ENCODE measurements at regions not wholly inside any gene's neighbourhood (a gene's known extent, or its start where the extent isn't known, plus 50 kb on each side); places are given as distances from the start of the nearest gene placed in this dataset.

DNA sequence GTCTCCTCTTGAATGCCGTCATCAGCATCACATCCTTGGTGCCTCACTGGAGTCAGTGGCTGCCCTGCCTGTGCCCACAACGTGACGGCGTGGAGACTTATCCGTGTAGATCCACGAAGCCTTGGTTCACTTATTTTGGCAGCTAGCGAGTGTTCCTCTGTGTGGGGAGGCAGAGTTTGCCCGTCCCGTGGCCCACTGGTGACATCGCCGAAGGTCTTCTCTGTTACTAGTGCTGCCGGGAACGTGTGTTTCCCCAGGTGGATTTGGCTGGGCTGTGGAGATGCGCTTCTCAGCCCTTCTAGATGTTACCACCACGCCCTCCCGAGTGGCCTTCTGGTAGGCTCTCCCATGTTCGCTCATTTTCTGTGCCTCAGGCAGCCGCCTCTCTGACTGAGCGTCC is 169.6 kb downstream of the SEC14L1 start:
- peak; percentile 5 for DNase-seq
- Histone ChIP-seq H3K36me3 (ENCODE audit: control insufficient read depth, insufficient read depth, low read length) (no peaks in the 10 kb centered on the region), H3K27ac (ENCODE audit: low read length) (no peak overlapping the region), H3K4me1 (ENCODE audit: control insufficient read depth, insufficient read depth, low read length) (peaks cover 32% of the 10 kb centered on the region), H3K27me3 (ENCODE audit: control insufficient read depth, insufficient read depth, low read length) (no peaks in the 10 kb centered on the region), H3K9me3 (replicated peaks; ENCODE audit: control insufficient read depth, low read depth, low read length) (no peaks in the 10 kb centered on the region), H3K4me3 (ENCODE audit: low read length) (no peak overlapping the region)
- 83% methylated on average over 14 of the region's 19 CpGs for WGBS (ENCODE audit: insufficient coverage)

DNA sequence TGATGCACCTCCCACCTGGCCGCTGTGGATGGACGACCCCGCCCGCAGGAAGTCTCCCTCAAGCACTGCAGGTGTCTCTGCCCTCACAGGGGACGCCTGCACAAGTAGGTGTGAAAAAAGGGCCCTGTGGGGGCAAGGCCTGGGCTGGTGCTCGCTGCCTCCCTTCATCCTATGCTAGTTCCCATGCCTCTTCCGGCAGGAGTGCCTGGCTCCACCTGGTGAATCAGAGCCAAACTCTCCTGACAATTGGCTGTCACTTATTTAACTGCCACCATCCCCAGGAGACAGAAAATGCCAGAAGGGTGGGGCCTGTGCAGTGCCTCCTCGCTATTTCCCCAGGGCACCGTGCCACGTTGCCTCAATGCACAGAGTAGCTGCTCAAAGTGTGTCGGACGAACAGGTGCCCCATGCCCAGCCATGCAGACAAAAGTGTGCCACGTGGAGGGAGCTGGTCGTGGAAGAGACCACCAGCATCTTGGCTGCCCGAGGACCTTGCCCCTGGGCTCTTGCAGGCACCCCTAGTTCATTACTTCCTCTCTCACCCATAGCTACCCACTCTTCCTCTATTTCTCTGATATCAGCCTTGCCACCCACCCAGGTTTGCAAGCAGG is 170.7 kb downstream of the SEC14L1 start:
- 75% methylated on average over 10 of the region's 15 CpGs for WGBS (ENCODE audit: insufficient coverage)
- H3K4me1 ChIP-seq (ENCODE audit: control insufficient read depth, insufficient read depth, low read length), result peaks cover 41% of the 10 kb centered on the region

DNA sequence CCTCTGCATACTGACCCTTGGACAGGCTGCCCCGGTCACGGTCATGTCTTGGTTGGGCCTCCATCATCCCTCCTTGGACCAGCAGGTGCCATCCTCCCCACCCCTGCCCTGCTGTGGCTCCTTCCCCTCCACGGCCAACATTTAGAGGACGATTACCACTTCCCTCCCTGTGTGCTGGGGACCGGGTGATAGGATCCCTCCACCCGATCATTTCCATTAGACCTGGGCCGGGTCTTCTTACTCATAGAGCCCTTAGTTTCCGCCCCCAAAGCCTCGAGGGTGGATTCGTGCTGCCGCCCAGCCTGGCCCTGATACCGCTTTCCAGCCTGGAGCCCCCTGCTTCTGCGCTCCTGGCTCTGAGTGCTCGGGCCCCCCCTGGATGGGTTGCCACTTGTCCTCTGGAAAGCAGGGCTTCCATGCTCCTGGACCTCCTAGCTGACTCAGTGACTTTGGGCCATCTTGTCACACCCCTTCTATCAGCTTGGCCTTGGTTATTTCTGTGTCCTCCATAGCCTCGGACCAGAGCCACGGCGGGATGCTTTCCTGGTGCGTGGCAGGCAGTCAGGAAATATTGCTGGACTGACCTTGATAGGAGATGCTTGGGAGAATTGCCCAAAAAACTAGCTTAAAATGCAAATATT is 171.4 kb downstream of the SEC14L1 start:
- peak; percentile 69 for DNase-seq
- Histone ChIP-seq H3K4me3 (ENCODE audit: low read length) (no peak overlapping the region), H3K27me3 (ENCODE audit: control insufficient read depth, insufficient read depth, low read length) (no peaks in the 10 kb centered on the region), H3K4me1 (ENCODE audit: control insufficient read depth, insufficient read depth, low read length) (peaks cover 41% of the 10 kb centered on the region), H3K27ac (ENCODE audit: low read length) (peak overlapping the region; percentile 7), H3K9me3 (replicated peaks; ENCODE audit: control insufficient read depth, low read depth, low read length) (no peaks in the 10 kb centered on the region), H3K36me3 (ENCODE audit: control insufficient read depth, insufficient read depth, low read length) (no peaks in the 10 kb centered on the region)
- 77% methylated on average over 18 of the region's 18 CpGs for WGBS (ENCODE audit: insufficient coverage)

More for the DNA sequence above, 170.7 kb downstream of the SEC14L1 start:
- no peaks in the 10 kb centered on the region for H3K36me3 ChIP-seq (ENCODE audit: control insufficient read depth, insufficient read depth, low read length)
- H3K9me3 ChIP-seq (replicated peaks; ENCODE audit: control insufficient read depth, low read depth, low read length), result no peaks in the 10 kb centered on the region
- no peak overlapping the region for H3K27ac ChIP-seq (ENCODE audit: low read length)
- H3K4me3 ChIP-seq (ENCODE audit: low read length), result no peak overlapping the region
- DNase-seq, result peak; percentile 13
- H3K27me3 ChIP-seq (ENCODE audit: control insufficient read depth, insufficient read depth, low read length), result no peaks in the 10 kb centered on the region

DNA sequence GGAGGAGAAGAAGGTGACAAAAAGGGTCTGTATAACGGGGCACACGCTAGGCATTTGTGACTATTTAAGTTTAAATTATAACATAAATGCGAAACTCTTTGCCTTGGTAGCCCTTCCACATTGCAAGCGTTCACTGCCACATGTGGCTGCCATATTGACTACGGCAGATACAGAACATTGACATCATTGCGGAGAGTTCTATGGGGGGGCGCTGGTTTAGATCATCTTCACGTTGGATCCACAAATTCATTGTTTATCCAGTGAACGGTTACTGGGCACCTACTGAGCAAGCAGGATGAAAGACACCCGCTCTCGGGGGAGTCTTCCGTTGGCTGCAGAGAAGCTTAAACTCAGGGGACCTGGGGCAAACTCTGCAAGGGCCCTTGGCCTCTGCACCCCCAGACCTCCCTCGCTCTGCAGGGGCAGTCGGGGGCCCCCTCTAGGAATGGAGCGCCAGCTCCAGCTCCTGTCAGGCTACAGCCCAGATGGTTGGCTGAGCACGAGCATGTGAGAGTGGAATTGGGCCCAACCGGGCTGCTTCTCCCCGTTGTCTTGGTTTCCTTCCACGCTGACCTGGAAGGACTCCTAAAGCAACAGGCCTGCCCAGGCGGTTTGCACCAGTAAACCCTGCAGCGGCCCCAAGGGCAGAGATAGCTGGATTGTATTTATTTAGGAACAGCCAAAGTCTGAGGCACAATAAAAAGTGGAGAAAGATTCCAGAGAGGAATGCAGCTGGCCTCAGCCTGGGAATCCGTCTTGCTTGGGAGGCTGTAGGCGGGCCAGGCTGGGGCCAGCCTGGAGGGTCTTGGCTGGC is 172.2 kb downstream of the SEC14L1 start:
- H3K4me3 ChIP-seq (ENCODE audit: low read length), result no peak overlapping the region
- H3K27me3 ChIP-seq (ENCODE audit: control insufficient read depth, insufficient read depth, low read length), result no peaks in the 10 kb centered on the region
- no peaks in the 10 kb centered on the region for H3K36me3 ChIP-seq (ENCODE audit: control insufficient read depth, insufficient read depth, low read length)
- peak; percentile 96 for DNase-seq
- H3K9me3 ChIP-seq (replicated peaks; ENCODE audit: control insufficient read depth, low read depth, low read length), result no peaks in the 10 kb centered on the region
- H3K4me1 ChIP-seq (ENCODE audit: control insufficient read depth, insufficient read depth, low read length), result peaks cover 41% of the 10 kb centered on the region
- WGBS (ENCODE audit: insufficient coverage), result 48% methylated on average over 19 of the region's 23 CpGs
- peak overlapping the region; percentile 74 for H3K27ac ChIP-seq (ENCODE audit: low read length)

DNA sequence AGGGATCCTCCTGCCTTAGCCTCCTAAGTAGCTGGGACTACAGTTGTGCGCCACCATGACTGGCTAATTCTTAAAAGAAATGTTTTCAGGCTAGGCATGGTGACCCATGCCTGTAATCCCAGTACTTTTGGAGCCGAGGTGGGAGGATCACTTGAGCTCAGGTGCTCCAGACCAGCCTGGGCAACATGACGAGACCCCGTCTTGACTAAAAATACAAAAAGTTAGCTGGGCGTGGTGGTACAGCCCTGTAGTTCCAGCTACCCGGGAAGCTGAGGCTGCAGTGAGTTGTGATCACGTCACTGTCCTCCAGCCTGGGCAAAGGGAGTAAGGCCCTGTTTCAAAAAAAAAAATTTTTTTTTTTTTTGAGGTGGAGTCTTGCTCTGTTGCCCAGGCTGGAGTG is 173.1 kb downstream of the SEC14L1 start:
- Histone ChIP-seq H3K4me3 (ENCODE audit: low read length) (no peak overlapping the region), H3K27me3 (ENCODE audit: control insufficient read depth, insufficient read depth, low read length) (no peaks in the 10 kb centered on the region), H3K4me1 (ENCODE audit: control insufficient read depth, insufficient read depth, low read length) (peaks cover 40% of the 10 kb centered on the region), H3K27ac (ENCODE audit: low read length) (peak overlapping the region; percentile 74), H3K36me3 (ENCODE audit: control insufficient read depth, insufficient read depth, low read length) (no peaks in the 10 kb centered on the region), H3K9me3 (replicated peaks; ENCODE audit: control insufficient read depth, low read depth, low read length) (no peaks in the 10 kb centered on the region)
- peak; percentile 8 for DNase-seq
- WGBS (ENCODE audit: insufficient coverage), result 87% methylated on average over 6 of the region's 7 CpGs

DNA sequence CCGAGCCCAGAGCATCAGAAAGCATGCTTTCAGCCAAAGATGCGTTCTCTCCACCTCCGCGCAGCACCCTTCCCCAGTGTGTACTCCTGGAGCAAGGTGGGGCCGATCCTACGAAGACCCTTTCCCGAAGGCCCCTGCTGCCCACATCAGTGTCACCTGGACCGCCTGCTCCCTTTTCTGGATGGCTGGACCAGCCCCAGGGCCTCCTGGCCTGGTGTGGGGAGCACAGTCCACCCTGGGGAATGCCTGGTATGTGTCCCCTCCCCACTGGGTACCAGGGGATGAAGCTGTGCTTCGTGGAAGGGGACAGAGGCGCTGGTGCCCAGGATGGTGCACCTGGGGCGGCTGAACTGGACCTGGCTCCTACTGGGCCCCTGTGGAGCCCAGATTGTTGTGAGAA is 173.8 kb downstream of the SEC14L1 start:
- no peaks in the 10 kb centered on the region for H3K36me3 ChIP-seq (ENCODE audit: control insufficient read depth, insufficient read depth, low read length)
- DNase-seq, result peak; percentile 10
- 89% methylated on average over 7 of the region's 11 CpGs for WGBS (ENCODE audit: insufficient coverage)
- no peak overlapping the region for H3K27ac ChIP-seq (ENCODE audit: low read length)
- H3K9me3 ChIP-seq (replicated peaks; ENCODE audit: control insufficient read depth, low read depth, low read length), result no peaks in the 10 kb centered on the region
- H3K27me3 ChIP-seq (ENCODE audit: control insufficient read depth, insufficient read depth, low read length), result peaks cover 2% of the 10 kb centered on the region
- peaks cover 40% of the 10 kb centered on the region for H3K4me1 ChIP-seq (ENCODE audit: control insufficient read depth, insufficient read depth, low read length)
- H3K4me3 ChIP-seq (ENCODE audit: low read length), result no peak overlapping the region

DNA sequence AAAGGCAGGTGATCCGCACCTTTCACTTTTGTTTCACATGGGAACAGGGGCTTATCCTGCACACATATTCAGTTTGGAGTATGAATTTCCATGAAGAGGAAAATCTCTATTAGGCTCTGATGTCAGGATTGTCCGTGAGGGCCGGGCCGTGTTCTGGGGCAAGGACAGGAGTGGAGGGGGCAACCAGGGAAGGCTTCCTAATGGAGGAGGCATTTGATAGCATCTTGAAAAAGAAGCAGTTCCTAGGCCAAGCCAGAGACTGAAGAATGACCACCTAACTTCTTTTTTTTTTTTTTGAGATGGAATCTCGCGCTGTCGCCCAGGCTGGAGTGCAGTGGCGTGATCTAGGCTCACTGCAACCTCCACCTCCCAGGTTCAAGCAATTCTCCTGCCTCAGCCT is 174.2 kb downstream of the SEC14L1 start:
- 86% methylated on average over 4 of the region's 8 CpGs for WGBS (ENCODE audit: insufficient coverage)

DNA sequence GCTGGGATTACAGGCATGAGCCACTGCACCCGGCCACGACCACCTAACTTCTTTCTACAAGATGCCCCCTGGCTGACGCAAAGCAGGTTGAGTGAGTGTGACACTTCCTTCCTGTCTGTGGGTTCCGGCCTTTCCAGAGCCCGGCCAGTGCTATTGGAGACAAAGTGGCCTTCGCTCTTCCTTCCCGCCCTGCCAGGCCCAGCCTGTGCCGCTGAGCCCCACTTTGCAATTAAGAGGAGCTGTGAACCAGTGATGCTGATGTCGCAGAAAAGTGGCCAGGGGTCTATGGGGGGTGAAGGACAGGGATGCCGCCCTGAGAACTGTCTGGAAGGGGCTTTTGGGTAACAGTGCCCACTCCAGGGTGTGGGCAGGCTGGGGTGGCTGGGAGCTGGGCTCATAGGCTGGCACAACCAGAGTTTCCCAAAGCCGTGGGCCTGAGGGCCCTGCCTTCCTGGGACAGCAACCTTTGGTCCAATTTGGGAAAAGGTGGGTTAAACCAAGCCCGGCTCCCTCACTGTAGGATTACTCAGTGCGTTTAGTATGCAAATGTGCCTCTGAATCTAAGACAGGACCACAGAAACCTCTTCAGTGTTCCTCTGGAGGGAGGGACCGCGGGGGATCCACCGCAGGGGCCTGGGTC is 174.9 kb downstream of the SEC14L1 start:
- DNase-seq, result peak; percentile 34
- 60% methylated on average over 15 of the region's 16 CpGs for WGBS (ENCODE audit: insufficient coverage)
- H3K27me3 ChIP-seq (ENCODE audit: control insufficient read depth, insufficient read depth, low read length), result peaks cover 9% of the 10 kb centered on the region

More for the DNA sequence above, 174.2 kb downstream of the SEC14L1 start:
- Histone ChIP-seq H3K9me3 (replicated peaks; ENCODE audit: control insufficient read depth, low read depth, low read length) (no peaks in the 10 kb centered on the region), H3K36me3 (ENCODE audit: control insufficient read depth, insufficient read depth, low read length) (no peaks in the 10 kb centered on the region), H3K27me3 (ENCODE audit: control insufficient read depth, insufficient read depth, low read length) (peaks cover 4% of the 10 kb centered on the region), H3K4me1 (ENCODE audit: control insufficient read depth, insufficient read depth, low read length) (peaks cover 42% of the 10 kb centered on the region), H3K4me3 (ENCODE audit: low read length) (no peak overlapping the region), H3K27ac (ENCODE audit: low read length) (no peak overlapping the region)
- peak; percentile 2 for DNase-seq

DNA sequence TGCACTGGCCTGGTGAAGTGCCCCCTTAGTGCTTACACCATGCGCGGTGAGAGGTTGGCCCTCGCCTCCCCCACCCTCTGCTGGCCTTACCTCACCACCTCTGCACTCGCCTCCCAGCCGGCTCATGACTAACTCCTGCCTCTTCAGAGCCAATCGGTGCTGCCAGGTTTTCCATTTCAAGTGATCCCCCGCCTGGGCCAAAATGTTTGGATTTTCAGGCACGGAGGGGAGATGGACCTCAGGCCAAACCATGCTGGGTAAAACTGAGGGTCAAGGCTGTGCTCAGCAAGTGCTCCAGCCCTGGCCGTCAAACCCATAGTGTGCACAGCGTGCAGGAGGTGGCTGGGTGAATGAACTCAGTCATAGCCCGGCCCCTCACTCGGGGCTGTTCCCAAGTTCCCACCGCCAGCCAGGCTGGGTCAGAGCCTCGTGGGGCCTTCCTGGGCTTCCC is 175.4 kb downstream of the SEC14L1 start:
- WGBS (ENCODE audit: insufficient coverage), result 44% methylated on average over 10 of the region's 14 CpGs

More for the DNA sequence above, 174.9 kb downstream of the SEC14L1 start:
- no peaks in the 10 kb centered on the region for H3K36me3 ChIP-seq (ENCODE audit: control insufficient read depth, insufficient read depth, low read length)
- H3K27ac ChIP-seq (ENCODE audit: low read length), result peak overlapping the region; percentile 59
- H3K4me1 ChIP-seq (ENCODE audit: control insufficient read depth, insufficient read depth, low read length), result peaks cover 49% of the 10 kb centered on the region
- no peak overlapping the region for H3K4me3 ChIP-seq (ENCODE audit: low read length)
- H3K9me3 ChIP-seq (replicated peaks; ENCODE audit: control insufficient read depth, low read depth, low read length), result no peaks in the 10 kb centered on the region

DNA sequence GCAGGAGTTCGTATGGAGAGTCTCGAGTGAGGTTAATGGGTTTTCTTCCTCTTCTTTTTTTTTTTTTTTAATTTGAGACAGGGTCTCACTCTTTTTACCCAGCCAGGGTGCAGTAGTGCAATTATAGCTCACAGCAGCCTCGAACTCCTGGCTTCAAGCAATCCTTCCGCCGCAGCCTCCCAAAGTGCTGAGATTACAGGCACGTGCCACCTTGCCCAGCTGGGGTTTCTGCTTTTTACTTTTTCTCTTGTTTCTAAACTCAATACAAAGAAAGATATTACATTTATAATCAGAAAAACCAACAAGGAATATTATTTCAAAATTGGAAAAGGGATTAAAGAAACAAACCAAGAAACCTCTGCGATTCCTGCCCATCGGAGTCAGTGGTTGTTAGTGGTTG is 175.9 kb downstream of the SEC14L1 start:
- no peak overlapping the region for H3K27ac ChIP-seq (ENCODE audit: low read length)
- no peak for DNase-seq
- no peaks in the 10 kb centered on the region for H3K36me3 ChIP-seq (ENCODE audit: control insufficient read depth, insufficient read depth, low read length)
- 87% methylated on average over 5 of the region's 8 CpGs for WGBS (ENCODE audit: insufficient coverage)
- H3K27me3 ChIP-seq (ENCODE audit: control insufficient read depth, insufficient read depth, low read length), result peaks cover 9% of the 10 kb centered on the region
- no peak overlapping the region for H3K4me3 ChIP-seq (ENCODE audit: low read length)
- peaks cover 53% of the 10 kb centered on the region for H3K4me1 ChIP-seq (ENCODE audit: control insufficient read depth, insufficient read depth, low read length)
- H3K9me3 ChIP-seq (replicated peaks; ENCODE audit: control insufficient read depth, low read depth, low read length), result no peaks in the 10 kb centered on the region

More for the DNA sequence above, 175.4 kb downstream of the SEC14L1 start:
- Histone ChIP-seq H3K36me3 (ENCODE audit: control insufficient read depth, insufficient read depth, low read length) (no peaks in the 10 kb centered on the region), H3K9me3 (replicated peaks; ENCODE audit: control insufficient read depth, low read depth, low read length) (no peaks in the 10 kb centered on the region), H3K27ac (ENCODE audit: low read length) (peak overlapping the region; percentile 59), H3K4me3 (ENCODE audit: low read length) (no peak overlapping the region), H3K27me3 (ENCODE audit: control insufficient read depth, insufficient read depth, low read length) (peaks cover 9% of the 10 kb centered on the region), H3K4me1 (ENCODE audit: control insufficient read depth, insufficient read depth, low read length) (peaks cover 53% of the 10 kb centered on the region)
- DNase-seq, result peak; percentile 83

Measured in muscle of leg (tissue), 3 donors.